Breast epithelium (tissue), 4 donors: ENCODE measurements at regions not wholly inside any gene's neighbourhood (a gene's known extent, or its start where the extent isn't known, plus 50 kb on each side); places are given as distances from the start of the nearest gene placed in this dataset.

Experiments
- DNase-seq, 2 donors: peaks; one replicate each; pipeline ENCODE4 v3.0.0-alpha.2; 2019; ENCODE audit warnings: low spot score in 2 of 2
- H3K27ac ChIP-seq, 2 donors: fragments of 200-600 bp; sonication (generic) in 1 of 2; one replicate each; pipeline ENCODE4 v1.5.1; 2016 to 2019; ENCODE audit warnings: mild to moderate bottlenecking in 1 of 2
- H3K27me3 ChIP-seq, 2 donors: fragments of 200-600 bp; sonication (generic) in 1 of 2; one replicate each; pipeline versions ENCODE4 v1.5.1 to v1.6.0; 2017 to 2019; ENCODE audit warnings: control low read depth in 1 of 2, mild to moderate bottlenecking in 1 of 2
- H3K36me3 ChIP-seq: fragments of 200-600 bp; one replicate; pipeline ENCODE4 v1.5.1; 2019
- H3K4me1 ChIP-seq, 2 donors: fragments of 200-600 bp; sonication (generic); one replicate each; pipeline ENCODE4 v1.5.1; 2016 to 2019; ENCODE audit warnings: control low read depth in 1 of 2
- H3K4me3 ChIP-seq, 3 donors: fragments of 200-600 bp; sonication (generic); 1 replicate in 2 of 3; 2 replicates in 1 of 3; pipeline ENCODE4 v1.5.1; 2016 to 2019; ENCODE audit warnings: mild to moderate bottlenecking in 3 of 3, moderate library complexity in 2 of 3
- H3K9me3 ChIP-seq, 2 donors: fragments of 200-600 bp; sonication (generic) in 1 of 2; one replicate each; pipeline ENCODE4 v1.5.1; 2016 to 2019; ENCODE audit warnings: control low read depth in 1 of 2
- CTCF ChIP-seq, 3 donors: fragments of 450-650 bp; IDR thresholded peaks; one replicate each; pipeline ENCODE4 v1.5.1; 2016 to 2017; ENCODE audit warnings: antibody characterized with exemption in 3 of 3, mild to moderate bottlenecking in 3 of 3, moderate library complexity in 3 of 3
- POLR2A ChIP-seq: fragments of 450-650 bp; IDR thresholded peaks from one replicate; pipeline ENCODE4 v1.6.1; 2016; ENCODE audit warnings: antibody characterized with exemption, mild to moderate bottlenecking, moderate library complexity
- POLR2AphosphoS5 ChIP-seq, 3 donors: sonication (generic); formaldehyde crosslinking; IDR thresholded peaks; one replicate each; pipeline ENCODE4 v1.6.1; 2017; ENCODE audit warnings: antibody characterized with exemption in 3 of 3
- intact Hi-C: fragments of 100-400 bp; cut with DNase I; formaldehyde crosslinking; loops from one replicate; pipeline ENCODE4 v1.15.1; 2023; ENCODE audit warnings: low total_unique reads

GRCh38 chr1:105886309-105886708 is 1170.2 kb upstream of the PRMT6 start:
- Histone ChIP-seq H3K36me3 (no peaks in the 10 kb centered on the region), H3K9me3 (no peaks in the 10 kb centered on the region), H3K4me1 (no peaks in the 10 kb centered on the region), H3K27ac (no peak overlapping the region), H3K27me3 (no peaks in the 10 kb centered on the region), H3K4me3 (no peak overlapping the region)
- TF ChIP-seq CTCF (IDR thresholded peaks at IDR 0.05) (no peak), POLR2A (no peak), POLR2AphosphoS5 (IDR thresholded peaks at IDR 0.05) (no peak)
- intact Hi-C loops: no loop called here
- no peak for DNase-seq

- Histone ChIP-seq H3K27me3 (no peaks in the 10 kb centered on the region), H3K9me3 (no peaks in the 10 kb centered on the region), H3K4me3 (no peak overlapping the region), H3K27ac (no peak overlapping the region), H3K4me1 (no peaks in the 10 kb centered on the region), H3K36me3 (no peaks in the 10 kb centered on the region)
- TF ChIP-seq POLR2A: no peak
- no peak for TF ChIP-seq POLR2AphosphoS5 (IDR thresholded peaks at IDR 0.05)
- no peak for TF ChIP-seq CTCF (IDR thresholded peaks at IDR 0.05)
- DNase-seq: no peak
- intact Hi-C loops: loop anchor here (10.0 kb wide), 1 partner anchor 1427 kb away; no protein-coding TSS in a partner anchor
Measured at GRCh38 chr1:105891308-105891707, 1165.2 kb upstream of the PRMT6 start.

GRCh38 chr1:105894006-105894405 is 1162.5 kb upstream of the PRMT6 start:
- Histone ChIP-seq H3K27me3 (no peaks in the 10 kb centered on the region), H3K36me3 (peaks cover 4% of the 10 kb centered on the region), H3K4me1 (no peaks in the 10 kb centered on the region), H3K9me3 (peaks cover 0 to 8% of the 10 kb centered on the region in 2 donors), H3K27ac (no peak overlapping the region), H3K4me3 (no peak overlapping the region)
- TF ChIP-seq CTCF (IDR thresholded peaks at IDR 0.05): no peak
- no peak for TF ChIP-seq POLR2AphosphoS5 (IDR thresholded peaks at IDR 0.05)
- TF ChIP-seq POLR2A: no peak
- no peak for DNase-seq
- intact Hi-C loops: loop anchor here (10.0 kb wide), 1 partner anchor 1429 kb away; no protein-coding TSS in a partner anchor

GRCh38 chr1:105909811-105910210 is 1146.7 kb upstream of the PRMT6 start:
- TF ChIP-seq POLR2A (no peak), POLR2AphosphoS5 (IDR thresholded peaks at IDR 0.05) (no peak), CTCF (IDR thresholded peaks at IDR 0.05) (no peak)
- H3K4me3 ChIP-seq: no peak overlapping the region
- H3K4me1 ChIP-seq: no peaks in the 10 kb centered on the region
- intact Hi-C loops: no loop called here
- no peak for DNase-seq
- no peaks in the 10 kb centered on the region for H3K27me3 ChIP-seq
- no peaks in the 10 kb centered on the region for H3K36me3 ChIP-seq
- H3K9me3 ChIP-seq: peaks cover 0 to 12% of the 10 kb centered on the region in 2 donors
- H3K27ac ChIP-seq: no peak overlapping the region

- no peaks in the 10 kb centered on the region for H3K36me3 ChIP-seq
- no peak overlapping the region for H3K27ac ChIP-seq
- no peak for DNase-seq
- no peaks in the 10 kb centered on the region for H3K4me1 ChIP-seq
- intact Hi-C loops: no loop called here
- no peaks in the 10 kb centered on the region for H3K27me3 ChIP-seq
- H3K4me3 ChIP-seq: no peak overlapping the region
- TF ChIP-seq CTCF (IDR thresholded peaks at IDR 0.05) (no peak), POLR2A (no peak), POLR2AphosphoS5 (IDR thresholded peaks at IDR 0.05) (no peak)
- H3K9me3 ChIP-seq: peaks cover 0 to 1% of the 10 kb centered on the region in 2 donors
Measured at GRCh38 chr1:105914403-105914802, 1142.1 kb upstream of the PRMT6 start.
